HCT116 (cell line): ENCODE measurements at regions not wholly inside any gene's neighbourhood (a gene's known extent, or its start where the extent isn't known, plus 50 kb on each side); places are given as distances from the start of the nearest gene placed in this dataset.

Experiments used
- ATAC-seq: fragments of 200-7000 bp; cut with Tn5 transposase; 2 replicates; pipeline ENCODE4 v1.9.1; 2020; ENCODE audit warnings: mild to moderate bottlenecking, moderate library complexity
- BruUV-seq: library from RNA; stranded (reverse); fragments of 400-500 nt; replicated peaks from 2 replicates; lab custom pipeline; 2021; lab: Mats Ljungman, UMichigan
- CTCF ChIA-PET: fragments of 300-600 bp; sonication (Branson Sonifier 250); formaldehyde crosslinking; loops from one replicate; lab custom pipeline; 2021; ENCODE audit warnings: antibody characterized with exemption; lab: Charles Lee
- POLR2A ChIA-PET: fragments of 300-600, 350-600 bp; sonication (Branson Sonifier 250); formaldehyde crosslinking; loops from one replicate; lab custom pipeline; 2021; ENCODE audit warnings: antibody characterized with exemption; lab: Charles Lee
- RAD21 ChIA-PET, 2 experiments: fragments of 300-600 bp; sonication (Branson Sonifier 250); formaldehyde crosslinking; loops; one replicate each; lab custom pipeline; 2023; ENCODE audit warnings: low total read pairs in 2 of 2; ENCODE audit not compliant: uncharacterized antibody in 2 of 2, unreplicated experiment in 2 of 2, low non-redundant PET in 1 of 2; lab: Charles Lee
- DNase-seq: peaks from one replicate; pipeline ENCODE4 v3.0.0-alpha.2; 2010; ENCODE audit warnings: low read depth, low spot score
- H2AFZ ChIP-seq: fragments of 200-600 bp; shearing (Covaris generic), sonication (generic); 2 replicates; pipeline ENCODE4 v1.6.1; 2017; ENCODE audit warnings: low read depth, mixed run types, mixed read lengths, antibody characterized with exemption, low read length; ENCODE audit not compliant: poor library complexity, severe bottlenecking
- H3K27ac ChIP-seq: 2 replicates; pipeline ENCODE4 v1.5.1; 2012; ENCODE audit warnings: low read depth, low read length
- H3K27me3 ChIP-seq: fragments of 200-600 bp; sonication (generic); 2 replicates; pipeline ENCODE4 v1.6.1; 2016; ENCODE audit warnings: mixed run types, low read length, mixed read lengths; ENCODE audit not compliant: insufficient read depth
- H3K36me3 ChIP-seq, 2 experiments: fragments of 200-500 bp in 1 of 2; fragments of 200-600 bp in 1 of 2; sonication (Bioruptor generic) in 1 of 2; sonication (generic) in 1 of 2; 2 replicates each; pipeline versions ENCODE4 v1.5.1 to v1.6.1; 2014 to 2016; ENCODE audit warnings: low read length in 2 of 2, inconsistent platforms in 1 of 2, mixed read lengths in 1 of 2, mixed run types in 1 of 2; ENCODE audit not compliant: insufficient read depth in 2 of 2, control insufficient read depth in 1 of 2
- H3K4me1 ChIP-seq, 2 experiments: fragments of 200-600 bp in 1 of 2; sonication (generic) in 1 of 2; 2 replicates each; pipeline versions ENCODE4 v1.5.1 to v1.6.1; 2012 to 2017; ENCODE audit warnings: low read length in 2 of 2, inconsistent platforms in 1 of 2, mild to moderate bottlenecking in 1 of 2, mixed read lengths in 1 of 2, mixed run types in 1 of 2, moderate library complexity in 1 of 2; ENCODE audit not compliant: insufficient read depth in 2 of 2, control insufficient read depth in 1 of 2
- H3K4me2 ChIP-seq: fragments of 200-600 bp; sonication (generic); 2 replicates; pipeline ENCODE4 v1.6.1; 2017; ENCODE audit warnings: mixed run types, low read length, mixed read lengths
- H3K4me3 ChIP-seq, 2 experiments: fragments of 200-600 bp in 1 of 2; sonication (generic) in 1 of 2; replicated peaks in 1 of 2; 2 replicates each; pipeline ENCODE4 v1.5.1; 2011 to 2016; ENCODE audit warnings: low read length in 2 of 2, control low read depth in 1 of 2, low read depth in 1 of 2, mild to moderate bottlenecking in 1 of 2, mixed read lengths in 1 of 2, mixed run types in 1 of 2
- H3K79me2 ChIP-seq: fragments of 200-600 bp; sonication (generic); 2 replicates; pipeline ENCODE4 v1.6.1; 2017; ENCODE audit warnings: mild to moderate bottlenecking, mixed run types, low read length, moderate library complexity, mixed read lengths; ENCODE audit not compliant: insufficient read depth
- H3K9ac ChIP-seq: fragments of 200-600 bp; sonication (generic); 2 replicates; pipeline ENCODE4 v1.6.1; 2016; ENCODE audit warnings: low read length, mixed read lengths
- H3K9me2 ChIP-seq: fragments of 200-600 bp; sonication (generic), shearing (Covaris generic); 2 replicates; pipeline ENCODE4 v1.6.1; 2017; ENCODE audit warnings: mixed run types, mild to moderate bottlenecking, moderate library complexity; ENCODE audit not compliant: insufficient read depth
- H3K9me3 ChIP-seq, 2 experiments: fragments of 200-500 bp in 1 of 2; fragments of 200-600 bp in 1 of 2; sonication (Bioruptor generic) in 1 of 2; sonication (generic) in 1 of 2; 2 replicates each; pipeline ENCODE4 v1.6.1; 2014 to 2017; ENCODE audit warnings: low read length in 2 of 2, mixed read lengths in 2 of 2, inconsistent platforms in 1 of 2, low read depth in 1 of 2, mild to moderate bottlenecking in 1 of 2, mixed run types in 1 of 2, moderate library complexity in 1 of 2; ENCODE audit not compliant: control insufficient read depth in 1 of 2, insufficient read depth in 1 of 2
- H4K20me1 ChIP-seq: fragments of 200-600 bp; sonication (generic), shearing (Covaris generic); 2 replicates; pipeline ENCODE4 v1.6.1; 2017; ENCODE audit warnings: mixed run types, mild to moderate bottlenecking, moderate library complexity; ENCODE audit not compliant: insufficient read depth
- CBX3 ChIP-seq: IDR thresholded peaks from 2 replicates; pipeline ENCODE4 v1.6.1; 2012; ENCODE audit warnings: low read depth
- CEBPB ChIP-seq: IDR thresholded peaks from 2 replicates; pipeline ENCODE4 v1.6.1; 2012; ENCODE audit warnings: low read depth
- ELF1 ChIP-seq: IDR thresholded peaks from 2 replicates; pipeline ENCODE4 v1.6.1; 2012; ENCODE audit warnings: low read depth, borderline replicate concordance
- EZH2phosphoT487 ChIP-seq: fragments of 200-600 bp; IDR thresholded peaks from 2 replicates; pipeline ENCODE4 v1.6.1; 2018; ENCODE audit warnings: antibody characterized with exemption, borderline replicate concordance
- FOSL1 ChIP-seq: IDR thresholded peaks from 2 replicates; pipeline ENCODE4 v1.6.1; 2012; ENCODE audit warnings: low read depth
- JUND ChIP-seq: IDR thresholded peaks from 2 replicates; pipeline ENCODE4 v1.6.1; 2012
- MAX ChIP-seq: IDR thresholded peaks from 2 replicates; pipeline ENCODE4 v1.6.1; 2012
- POLR2A ChIP-seq: IDR thresholded peaks from 2 replicates; pipeline ENCODE4 v1.7.0; 2011; ENCODE audit warnings: borderline replicate concordance; ENCODE audit not compliant: insufficient read depth, insufficient read length; ENCODE audit errors: extremely low read depth
- REST ChIP-seq: IDR thresholded peaks from 2 replicates; pipeline ENCODE4 v1.6.1; 2012; ENCODE audit warnings: low read depth
- SRF ChIP-seq: IDR thresholded peaks from 2 replicates; pipeline ENCODE4 v1.6.1; 2012; ENCODE audit warnings: low read depth
- TCF7L2 ChIP-seq: IDR thresholded peaks from 2 replicates; pipeline ENCODE4 v1.7.0; 2011; ENCODE audit warnings: borderline replicate concordance, inconsistent platforms; ENCODE audit not compliant: insufficient read depth, insufficient read length; ENCODE audit errors: extremely low read depth
- ZFX ChIP-seq: fragments of 450-650 bp; IDR thresholded peaks from 2 replicates; pipeline ENCODE4 v1.6.1; 2017
- ZNF274 ChIP-seq: fragments of 200-500 bp; sonication (Bioruptor generic); IDR thresholded peaks from 2 replicates; pipeline ENCODE4 v1.6.1; 2014; ENCODE audit warnings: mild to moderate bottlenecking, low read depth, low read length, inconsistent platforms
- intact Hi-C: fragments of 100-400 bp; cut with micrococcal nuclease; formaldehyde crosslinking; loops from 2 replicates; pipeline ENCODE4 v1.10.0; 2022
- TF ChIP-seq, protein P1 (sequence below), 3 experiments: fragments of 200-600 bp in 1 of 3; sonication (generic) in 1 of 3; IDR thresholded peaks in 2 of 3; conservative IDR thresholded peaks in 1 of 3; 2 replicates each; pipeline ENCODE4 v1.5.1; 2012 to 2017; ENCODE audit warnings: low read depth in 2 of 3, low read length in 2 of 3, antibody characterized with exemption in 1 of 3, borderline replicate concordance in 1 of 3, control low read depth in 1 of 3, mild to moderate bottlenecking in 1 of 3, mixed read lengths in 1 of 3, mixed run types in 1 of 3, moderate library complexity in 1 of 3; ENCODE audit not compliant: insufficient read depth in 1 of 3
- TF ChIP-seq, protein P2 (sequence below): IDR thresholded peaks from 2 replicates; pipeline ENCODE4 v1.6.1; 2012

- H3K27me3 ChIP-seq: no peaks in the 10 kb centered on the region
- H4K20me1 ChIP-seq: no peaks in the 10 kb centered on the region
- intact Hi-C loops: no loop called here
- POLR2A ChIA-PET: no interaction called here
- H3K4me3 ChIP-seq: no peak overlapping the region
- no peak for DNase-seq
- peaks cover under 1 to 7% of the 10 kb centered on the region in 2 experiments; a peak in 2 of 4 replicates for H3K9me3 ChIP-seq
- CTCF ChIA-PET: no interaction called here
- ATAC-seq: no peak
- no peaks in the 10 kb centered on the region for H3K79me2 ChIP-seq
- no peak overlapping the region for H2AFZ ChIP-seq
- no peak overlapping the region for H3K9ac ChIP-seq
- no peak overlapping the region for H3K4me2 ChIP-seq
- no peaks in the 10 kb centered on the region for H3K9me2 ChIP-seq
- RAD21 ChIA-PET: no interaction called here
- no peaks in the 10 kb centered on the region for H3K4me1 ChIP-seq
- TF ChIP-seq CBX3 (no peak), ELF1 (no peak), REST (no peak), POLR2A (no peak), EZH2phosphoT487 (no peak), SRF (no peak), FOSL1 (no peak), JUND (no peak), MAX (no peak), ZNF274 (no peak), TCF7L2 (no peak), CEBPB (no peak), ZFX (no peak)
- TF ChIP-seq, protein P1, sequence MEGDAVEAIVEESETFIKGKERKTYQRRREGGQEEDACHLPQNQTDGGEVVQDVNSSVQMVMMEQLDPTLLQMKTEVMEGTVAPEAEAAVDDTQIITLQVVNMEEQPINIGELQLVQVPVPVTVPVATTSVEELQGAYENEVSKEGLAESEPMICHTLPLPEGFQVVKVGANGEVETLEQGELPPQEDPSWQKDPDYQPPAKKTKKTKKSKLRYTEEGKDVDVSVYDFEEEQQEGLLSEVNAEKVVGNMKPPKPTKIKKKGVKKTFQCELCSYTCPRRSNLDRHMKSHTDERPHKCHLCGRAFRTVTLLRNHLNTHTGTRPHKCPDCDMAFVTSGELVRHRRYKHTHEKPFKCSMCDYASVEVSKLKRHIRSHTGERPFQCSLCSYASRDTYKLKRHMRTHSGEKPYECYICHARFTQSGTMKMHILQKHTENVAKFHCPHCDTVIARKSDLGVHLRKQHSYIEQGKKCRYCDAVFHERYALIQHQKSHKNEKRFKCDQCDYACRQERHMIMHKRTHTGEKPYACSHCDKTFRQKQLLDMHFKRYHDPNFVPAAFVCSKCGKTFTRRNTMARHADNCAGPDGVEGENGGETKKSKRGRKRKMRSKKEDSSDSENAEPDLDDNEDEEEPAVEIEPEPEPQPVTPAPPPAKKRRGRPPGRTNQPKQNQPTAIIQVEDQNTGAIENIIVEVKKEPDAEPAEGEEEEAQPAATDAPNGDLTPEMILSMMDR (IDR thresholded peaks at IDR 0.05 in 2 of 3, conservative IDR thresholded peaks at IDR 0.05 in 1 of 3; ENCODE audit: borderline replicate concordance in 1 of 3, insufficient read depth in 1 of 3, low read depth in 2 of 3, low read length in 2 of 3): no peak
- TF ChIP-seq, protein P2, sequence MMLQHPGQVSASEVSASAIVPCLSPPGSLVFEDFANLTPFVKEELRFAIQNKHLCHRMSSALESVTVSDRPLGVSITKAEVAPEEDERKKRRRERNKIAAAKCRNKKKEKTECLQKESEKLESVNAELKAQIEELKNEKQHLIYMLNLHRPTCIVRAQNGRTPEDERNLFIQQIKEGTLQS: no peak
- no TSS peak for BruUV-seq
- no peaks in the 10 kb centered on the region for H3K36me3 ChIP-seq
- no peak overlapping the region for H3K27ac ChIP-seq
Observed at GRCh38 chr7:136667584-136667983, 200.9 kb upstream of the CHRM2 start.
